Fibroblast of gingiva (primary cell): ENCODE measurements at regions not wholly inside any gene's neighbourhood (a gene's known extent, or its start where the extent isn't known, plus 50 kb on each side); places are given as distances from the start of the nearest gene placed in this dataset.
"Not testable (repeated sequence)": the region's sequence is repeated elsewhere in the genome, so short reads cannot be mapped to it uniquely, and the experiment has no call there.

Experiments
- DNase-seq: peaks from one replicate; pipeline ENCODE4 v3.0.0-alpha.2; 2011; ENCODE audit warnings: low read depth

GRCh38 chr3:152621967-152622810, 212.7 kb upstream of the P2RY1 start:
- no peak for DNase-seq

- DNase-seq = no peak
These were observed 212.1 kb upstream of the P2RY1 start for GRCh38 chr3:152622811-152623167.

GRCh38 chr3:152623286-152623911, 211.5 kb upstream of the P2RY1 start:
- no peak for DNase-seq

GRCh38 chr3:152626226-152626625, 208.7 kb upstream of the P2RY1 start:
- DNase-seq = no peak

- no peak for DNase-seq
These were observed 206.4 kb upstream of the P2RY1 start for GRCh38 chr3:152628496-152628895.

DNA sequence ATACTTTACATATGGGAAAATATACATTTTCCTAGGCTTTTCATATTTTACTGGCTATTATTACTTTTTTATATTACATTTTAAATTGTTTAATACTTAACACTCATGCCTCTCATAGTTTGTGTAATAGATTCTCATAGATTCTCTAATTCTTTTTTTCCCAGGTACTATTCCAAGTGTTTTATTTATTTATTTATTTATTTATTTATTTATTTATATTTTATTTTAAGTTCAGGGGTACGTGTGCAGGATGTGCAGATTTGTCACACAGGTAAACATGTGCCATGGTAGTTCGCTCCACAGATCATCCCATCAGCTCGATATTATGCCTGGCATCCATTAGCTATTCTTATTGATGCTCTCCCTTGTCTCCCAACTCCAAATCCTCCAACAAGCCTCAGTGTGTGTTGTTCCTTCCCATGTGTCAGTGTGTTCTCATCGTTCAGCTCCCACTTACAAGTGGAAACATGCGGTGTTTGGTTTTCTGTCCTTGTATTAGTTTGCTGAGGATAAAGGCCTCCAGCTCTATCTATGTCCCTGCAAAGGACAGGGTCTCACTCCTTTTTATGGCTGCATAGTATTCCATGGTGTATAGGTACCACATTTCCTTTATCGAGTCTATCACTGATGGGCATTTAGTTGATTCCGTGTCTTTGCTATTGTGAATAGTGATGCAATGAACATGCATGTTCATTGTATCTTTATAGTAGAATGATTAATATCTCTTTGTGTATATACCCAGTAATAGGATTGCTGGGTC, 205.4 kb upstream of the P2RY1 start:
- no peak for DNase-seq

DNA sequence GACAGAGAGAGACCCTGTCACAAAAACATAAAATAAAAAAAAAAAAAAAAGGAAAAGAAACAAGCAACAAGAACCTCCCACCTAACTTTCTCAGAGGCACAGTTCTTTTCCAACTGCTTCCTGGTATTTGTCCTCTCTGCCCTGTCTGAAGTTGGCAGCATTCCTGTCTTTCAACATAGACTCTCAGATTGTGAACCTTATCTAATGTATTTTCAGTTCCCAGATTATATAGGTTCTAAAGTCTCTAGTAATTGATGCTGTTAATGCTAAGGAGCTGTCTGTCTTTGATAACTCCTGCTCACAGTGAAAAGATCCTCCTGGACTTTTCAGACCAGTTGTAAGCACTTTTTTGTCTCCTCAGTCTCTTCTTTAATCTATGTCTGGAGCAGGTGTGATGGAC, 199.5 kb upstream of the P2RY1 start:
- DNase-seq = no peak

- DNase-seq = no peak
These were observed 198.3 kb upstream of the P2RY1 start for GRCh38 chr3:152636651-152637050.

- DNase-seq = no peak
These were observed 196.7 kb upstream of the P2RY1 start for GRCh38 chr3:152638214-152638613.

DNA sequence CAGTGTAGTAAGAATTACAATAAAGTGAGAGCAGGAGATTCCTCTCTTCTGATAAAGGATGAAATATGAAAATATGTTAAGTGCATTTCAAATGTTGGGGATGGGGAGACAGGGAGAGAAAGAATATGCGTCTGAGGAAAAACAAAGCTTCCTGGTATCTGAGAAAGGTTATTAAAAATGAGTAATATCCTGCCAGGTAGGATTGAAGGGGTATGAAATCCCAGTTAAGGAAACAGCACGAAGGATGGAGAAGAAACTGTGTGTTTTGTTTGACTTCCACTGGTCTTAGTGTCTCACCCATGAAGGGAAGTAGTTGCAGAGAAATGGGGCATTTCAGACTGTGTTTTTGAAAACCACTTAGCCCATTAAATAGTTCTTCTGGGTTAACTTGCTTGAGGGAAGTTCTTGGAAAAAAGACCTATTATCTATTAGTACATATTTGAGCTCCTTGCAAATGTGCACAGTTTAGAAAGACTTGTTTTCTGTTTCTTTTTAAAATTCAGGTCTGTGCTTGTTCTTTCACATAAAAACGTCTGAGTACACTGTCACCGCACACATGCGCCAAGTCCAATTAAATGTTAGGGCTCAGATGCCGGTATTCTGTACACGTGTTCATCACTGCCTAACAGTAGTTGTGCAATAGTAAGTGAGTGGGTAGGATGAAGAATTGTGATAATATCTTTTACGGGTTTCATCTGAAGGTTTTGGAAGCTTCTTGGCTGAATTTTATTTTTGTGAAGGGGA, 196.1 kb upstream of the P2RY1 start:
- DNase-seq = no peak

- no peak for DNase-seq
These were observed 193.7 kb upstream of the P2RY1 start for GRCh38 chr3:152641198-152641597.

DNA sequence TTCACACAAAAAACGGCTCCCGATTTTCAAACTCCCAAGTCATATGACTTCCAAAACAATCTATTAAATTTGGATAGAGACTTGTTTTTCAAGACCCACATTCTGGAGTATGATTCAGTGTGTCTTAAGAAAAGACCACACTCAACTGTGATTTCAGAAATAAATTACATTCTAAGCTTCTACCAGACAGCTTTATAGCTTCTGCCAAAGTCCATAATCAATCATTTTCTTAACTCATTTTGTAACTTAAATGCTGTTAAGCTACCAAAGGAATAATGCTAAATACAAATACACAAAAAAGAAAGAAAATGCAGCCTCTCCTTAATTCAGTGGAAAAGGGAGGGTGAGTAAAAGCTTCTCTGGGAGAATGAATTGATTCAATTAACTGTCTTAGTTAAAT, 192.3 kb upstream of the P2RY1 start:
- DNase-seq = no peak

GRCh38 chr3:152644478-152644877, 190.5 kb upstream of the P2RY1 start:
- DNase-seq = no peak

DNA sequence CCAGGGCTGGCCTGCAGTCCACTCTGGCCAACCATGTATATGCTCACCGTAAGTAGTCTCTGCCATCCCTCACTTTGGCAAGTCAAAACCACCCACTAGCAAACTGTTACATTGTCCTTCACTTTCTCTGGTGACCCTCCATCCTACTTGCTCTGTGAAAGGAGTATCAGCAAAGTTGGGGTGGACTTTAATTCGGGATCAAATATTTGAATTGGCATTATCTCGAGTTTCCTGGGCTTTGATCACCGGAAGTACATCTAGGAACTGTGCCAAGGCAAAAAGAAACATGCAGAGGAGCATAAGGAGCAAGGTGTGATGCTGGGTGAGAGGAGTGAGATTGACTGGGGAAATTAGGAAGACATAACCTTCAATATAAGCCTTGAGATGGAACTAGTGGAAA, 188.9 kb upstream of the P2RY1 start:
- DNase-seq = no peak

DNA sequence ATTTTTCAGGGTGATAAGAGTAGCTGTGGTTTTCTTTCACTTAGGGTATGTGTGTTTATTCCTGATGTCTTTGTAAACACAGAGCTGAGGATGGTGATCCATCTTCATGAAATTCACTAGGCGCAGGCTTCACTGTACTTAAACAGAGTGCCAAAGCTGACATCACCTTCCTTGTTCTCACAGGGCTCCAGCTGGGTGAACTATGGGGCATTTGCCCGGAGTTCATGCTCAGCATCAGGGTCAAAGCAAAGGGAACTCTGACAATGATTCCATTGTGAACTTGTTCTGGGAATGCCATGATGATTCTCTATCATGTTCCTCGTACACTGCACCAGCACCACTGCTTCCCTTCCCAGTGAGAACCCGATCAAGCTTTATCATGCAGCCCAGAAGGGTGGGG, 184.8 kb upstream of the P2RY1 start:
- no peak for DNase-seq

DNA sequence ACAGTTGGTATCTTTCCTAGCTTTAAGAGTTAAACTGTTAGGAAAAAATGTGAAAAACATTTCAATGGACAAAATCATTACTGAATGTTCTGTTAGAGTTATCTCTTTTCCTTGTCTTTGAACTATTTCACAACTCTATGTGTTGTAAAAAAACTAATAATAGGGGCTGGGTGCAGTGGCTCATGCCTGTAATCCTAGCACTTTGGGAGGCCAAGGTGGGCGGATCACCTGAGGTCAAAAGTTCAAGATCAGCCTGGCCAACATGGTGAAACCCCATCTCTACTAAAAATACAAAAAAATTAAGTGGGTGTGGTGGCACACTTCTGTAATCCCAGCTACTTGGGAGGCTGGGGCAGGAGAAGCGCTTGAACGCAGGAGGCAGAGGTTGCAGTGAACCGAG, 184.0 kb upstream of the P2RY1 start:
- not testable (repeated sequence) for DNase-seq

- DNase-seq = no peak
These were observed 178.5 kb upstream of the P2RY1 start for GRCh38 chr3:152656214-152656971.

DNA sequence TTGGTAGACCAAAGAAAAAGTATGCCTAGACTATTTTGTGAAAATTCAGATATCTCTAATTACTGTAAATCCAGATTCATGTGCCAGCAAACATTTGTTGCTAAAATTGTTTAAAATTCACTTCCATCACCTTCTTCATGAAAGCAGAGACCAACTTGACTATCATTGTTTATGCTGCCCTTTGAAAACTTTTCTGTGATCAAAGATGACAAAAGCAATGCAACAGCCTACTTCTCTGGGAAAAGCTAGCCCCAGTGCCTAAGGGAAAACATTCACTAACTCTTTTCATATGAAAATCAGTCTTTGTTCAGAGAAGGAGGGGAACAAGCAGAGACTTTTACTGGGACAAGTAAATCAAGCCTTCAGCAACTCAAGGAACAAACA, 178.0 kb upstream of the P2RY1 start:
- no peak for DNase-seq

- no peak for DNase-seq
These were observed 175.8 kb upstream of the P2RY1 start for GRCh38 chr3:152658977-152659720.

DNA sequence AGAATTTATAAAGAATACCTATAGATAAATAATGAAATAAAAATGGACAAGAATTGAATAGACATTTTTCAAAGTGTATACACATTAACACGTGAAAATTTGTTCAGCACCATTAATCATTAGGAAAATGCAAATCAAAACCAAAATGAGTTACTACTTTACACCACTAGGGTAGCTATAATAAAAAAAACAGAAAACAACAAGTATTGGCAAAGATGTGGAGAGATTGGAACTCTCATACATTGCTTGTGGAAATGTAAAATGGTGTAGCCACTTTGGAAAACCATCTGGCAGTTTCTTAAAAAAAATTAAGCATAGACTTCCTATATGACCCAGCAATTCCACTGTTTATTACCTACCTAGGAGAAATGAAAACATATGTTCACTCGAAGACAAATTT, 172.8 kb upstream of the P2RY1 start:
- no peak for DNase-seq

DNA sequence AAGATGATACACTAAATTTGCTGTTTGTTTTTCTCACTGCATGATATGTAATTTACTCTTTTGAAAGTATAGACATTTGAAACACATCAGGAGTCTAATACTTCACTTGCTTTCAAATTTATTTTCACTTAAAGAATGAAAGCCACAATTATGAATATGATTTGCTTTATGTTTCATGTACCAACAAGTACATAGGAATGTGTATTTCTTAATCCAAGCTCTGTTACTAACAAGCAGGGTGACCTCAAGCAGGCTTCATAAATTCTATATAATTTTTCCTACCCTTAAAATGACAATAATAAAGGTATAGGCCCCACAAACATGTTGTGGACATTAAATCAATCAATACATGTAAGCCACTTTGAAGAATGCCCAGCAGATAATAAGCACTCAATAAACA, 170.2 kb upstream of the P2RY1 start:
- DNase-seq = no peak
